SK-N-SH (cell line): ENCODE measurements at regions not wholly inside any gene's neighbourhood (a gene's known extent, or its start where the extent isn't known, plus 50 kb on each side); places are given as distances from the start of the nearest gene placed in this dataset.

ENCODE experiments used
- CTCF ChIA-PET: fragments of 300-600, 350-600 bp; formaldehyde crosslinking; extraction: SDS; loops from one replicate; lab custom pipeline; 2021; lab: Yijun Ruan, JAX
- POLR2A ChIA-PET: fragments of 350-600 bp; sonication (Branson Sonifier 250); formaldehyde crosslinking; extraction: SDS; loops from one replicate; lab custom pipeline; 2020; ENCODE audit warnings: antibody characterized with exemption, inconsistent platforms; lab: Yijun Ruan, JAX
- DNase-seq: peaks from one replicate; pipeline ENCODE4 v3.0.0; 2012
- H2AFZ ChIP-seq: fragments of 200-600 bp; sonication (generic); 2 replicates; pipeline ENCODE4 v1.8.1; 2016; ENCODE audit warnings: antibody characterized with exemption, mild to moderate bottlenecking, low read depth
- H3F3A ChIP-seq: fragments of 200-600 bp; sonication (generic); replicated peaks from 2 replicates; pipeline ENCODE3; 2016; ENCODE audit warnings: antibody characterized with exemption, mild to moderate bottlenecking; ENCODE audit not compliant: insufficient read depth
- H3K27ac ChIP-seq, 2 experiments: fragments of 200-500 bp in 1 of 2; fragments of 200-600 bp in 1 of 2; sonication (Bioruptor generic) in 1 of 2; sonication (generic), shearing (Covaris generic) in 1 of 2; 2 replicates each; pipeline versions ENCODE4 v1.5.1 to v1.6.1; 2014 to 2016; ENCODE audit warnings: low read depth in 2 of 2, inconsistent platforms in 1 of 2, low read length in 1 of 2, mild to moderate bottlenecking in 1 of 2, mixed read lengths in 1 of 2
- H3K27me3 ChIP-seq: fragments of 200-600 bp; sonication (generic), shearing (Covaris generic); 2 replicates; pipeline ENCODE4 v1.6.1; 2016; ENCODE audit warnings: mixed run types; ENCODE audit not compliant: insufficient read depth
- H3K36me3 ChIP-seq, 2 experiments: fragments of 200-500 bp in 1 of 2; fragments of 200-600 bp in 1 of 2; sonication (Bioruptor generic) in 1 of 2; sonication (generic) in 1 of 2; replicated peaks in 1 of 2; 2 replicates each; pipeline versions ENCODE3 to v1.5.1; 2014 to 2016; ENCODE audit warnings: low read length in 1 of 2, mild to moderate bottlenecking in 1 of 2; ENCODE audit not compliant: insufficient read depth in 2 of 2, control insufficient read depth in 1 of 2
- H3K4me1 ChIP-seq, 2 experiments: fragments of 200-500 bp in 1 of 2; fragments of 200-600 bp in 1 of 2; sonication (Bioruptor generic) in 1 of 2; sonication (generic), shearing (Covaris generic) in 1 of 2; 2 replicates each; pipeline versions ENCODE4 v1.5.1 to v1.6.1; 2014 to 2016; ENCODE audit warnings: low read depth in 1 of 2, low read length in 1 of 2, mixed run types in 1 of 2; ENCODE audit not compliant: insufficient read depth in 2 of 2, control insufficient read depth in 1 of 2
- H3K4me2 ChIP-seq: fragments of 200-600 bp; sonication (generic), shearing (Covaris generic); 2 replicates; pipeline ENCODE4 v1.6.1; 2017; ENCODE audit warnings: mixed run types
- H3K4me3 ChIP-seq, 2 experiments: fragments of 200-500 bp in 1 of 2; fragments of 200-600 bp in 1 of 2; sonication (Bioruptor generic) in 1 of 2; sonication (generic), shearing (Covaris generic) in 1 of 2; 2 replicates each; pipeline versions ENCODE4 v1.5.1 to v1.8.1; 2014 to 2016; ENCODE audit warnings: low read depth in 2 of 2, inconsistent platforms in 1 of 2, low read length in 1 of 2, mild to moderate bottlenecking in 1 of 2, mixed read lengths in 1 of 2, moderate library complexity in 1 of 2
- H3K79me2 ChIP-seq: fragments of 200-600 bp; sonication (generic); 2 replicates; pipeline ENCODE4 v1.8.1; 2017; ENCODE audit warnings: mild to moderate bottlenecking; ENCODE audit not compliant: insufficient read depth
- H3K9ac ChIP-seq: fragments of 200-600 bp; sonication (generic); 2 replicates; pipeline ENCODE4 v1.6.1; 2017; ENCODE audit warnings: mixed run types
- H3K9me2 ChIP-seq: fragments of 200-600 bp; sonication (generic); 2 replicates; pipeline ENCODE4 v1.6.1; 2017; ENCODE audit warnings: mixed run types
- H3K9me3 ChIP-seq: fragments of 200-600 bp; sonication (generic); 2 replicates; pipeline ENCODE4 v1.6.1; 2017; ENCODE audit warnings: mixed run types, mild to moderate bottlenecking, moderate library complexity
- H4K20me1 ChIP-seq: fragments of 200-600 bp; sonication (generic); 2 replicates; pipeline ENCODE4 v1.6.1; 2017; ENCODE audit warnings: mild to moderate bottlenecking, mixed run types; ENCODE audit not compliant: insufficient read depth
- EZH2phosphoT487 ChIP-seq: fragments of 200-600 bp; sonication (generic); IDR thresholded peaks from 2 replicates; pipeline ENCODE4 v1.6.1; 2017; ENCODE audit warnings: low read depth, mixed run types, mild to moderate bottlenecking, antibody characterized with exemption, moderate library complexity, borderline replicate concordance
- FOSL2 ChIP-seq: IDR thresholded peaks from 2 replicates; pipeline ENCODE4 v1.4.0; 2012; ENCODE audit warnings: low read depth, mild to moderate bottlenecking, moderate library complexity, borderline replicate concordance
- FOXM1 ChIP-seq: IDR thresholded peaks from 2 replicates; pipeline ENCODE4 v1.4.0; 2012; ENCODE audit warnings: low read depth, mild to moderate bottlenecking
- JUND ChIP-seq: IDR thresholded peaks from 2 replicates; pipeline ENCODE4 v1.4.0; 2012
- MAX ChIP-seq: IDR thresholded peaks from 2 replicates; pipeline ENCODE4 v1.4.0; 2012; ENCODE audit warnings: low read depth
- MEF2A ChIP-seq: IDR thresholded peaks from 2 replicates; pipeline ENCODE4 v1.4.0; 2012; ENCODE audit warnings: low read depth, borderline replicate concordance
- POLR2AphosphoS5 ChIP-seq: IDR thresholded peaks from 2 replicates; pipeline ENCODE4 v1.6.1; 2012; ENCODE audit warnings: low read depth, low read length
- RAD21 ChIP-seq: IDR thresholded peaks from 2 replicates; pipeline ENCODE4 v1.6.1; 2012; ENCODE audit warnings: mild to moderate bottlenecking, low read length
- REST ChIP-seq: IDR thresholded peaks from 2 replicates; pipeline ENCODE4 v1.6.1; 2012; ENCODE audit warnings: mild to moderate bottlenecking, low read depth, low read length, moderate library complexity
- SMC3 ChIP-seq: IDR thresholded peaks from 2 replicates; pipeline ENCODE4 v1.6.1; 2012; ENCODE audit warnings: low read depth, low read length, improper control_type of control experiment
- TEAD4 ChIP-seq: IDR thresholded peaks from 2 replicates; pipeline ENCODE4 v1.4.0; 2012; ENCODE audit warnings: mild to moderate bottlenecking, borderline replicate concordance; ENCODE audit not compliant: insufficient read depth
- YY1 ChIP-seq: IDR thresholded peaks from 2 replicates; pipeline ENCODE4 v1.4.0; 2012; ENCODE audit warnings: low read depth, mild to moderate bottlenecking
- WGBS: methylation state at CpG from one replicate; pipeline ENCODE4 v1.1.6; 2017; ENCODE audit warnings: low lambda C conversion rate; 5-methylcytosine and 5-hydroxymethylcytosine counted together
- TF ChIP-seq, protein P1 (sequence below): IDR thresholded peaks from 2 replicates; pipeline ENCODE4; 2012
- TF ChIP-seq, protein P2 (sequence below): IDR thresholded peaks from 2 replicates; pipeline ENCODE4 v1.4.0; 2012; ENCODE audit warnings: low read depth, borderline replicate concordance
- TF ChIP-seq, protein P3 (sequence below): IDR thresholded peaks from 2 replicates; pipeline ENCODE4 v1.4.0; 2012; ENCODE audit warnings: low read depth, borderline replicate concordance
- TF ChIP-seq, protein P4 (sequence below): fragments of 200-600 bp; sonication (generic); IDR thresholded peaks from 2 replicates; pipeline ENCODE4 v1.6.1; 2017; ENCODE audit warnings: antibody characterized with exemption, mild to moderate bottlenecking, moderate library complexity
- TF ChIP-seq, protein P5 (sequence below): fragments of 150-350 bp; IDR thresholded peaks from 2 replicates; pipeline ENCODE4 v1.6.1; 2017; ENCODE audit warnings: antibody characterized with exemption, low read length, low read depth, borderline replicate concordance

GRCh38 chr10:6817770-6818169, 237.7 kb upstream of the PRKCQ start:
- H3K27me3 ChIP-seq = no peaks in the 10 kb centered on the region; the same call in 1 of the 2 replicates
- no peak for TF ChIP-seq EZH2phosphoT487
- TF ChIP-seq JUND = no peak
- TF ChIP-seq MAX = no peak
- no peak for TF ChIP-seq FOXM1
- TF ChIP-seq RAD21 = no peak
- no peak for TF ChIP-seq TEAD4
- 36% methylated on average over 4 of the region's 4 CpGs for WGBS
- H4K20me1 ChIP-seq = no peaks in the 10 kb centered on the region
- no peak overlapping the region for H2AFZ ChIP-seq
- no peaks in the 10 kb centered on the region for H3K4me1 ChIP-seq
- H3K4me2 ChIP-seq = no peak overlapping the region
- DNase-seq = no peak
- H3K79me2 ChIP-seq = no peaks in the 10 kb centered on the region
- ChIA-PET CTCF (interaction anchor here (0.6 kb wide), 1 partner anchor 516 kb away, joined by 3 read pairs; no protein-coding TSS in a partner anchor), POLR2A (no interaction called here)
- H3K9ac ChIP-seq = no peak overlapping the region
- H3K4me3 ChIP-seq = no peak overlapping the region
- no peaks in the 10 kb centered on the region for H3K36me3 ChIP-seq
- H3K9me3 ChIP-seq = no peaks in the 10 kb centered on the region
- H3K27ac ChIP-seq = no peak overlapping the region
- H3F3A ChIP-seq = no peaks in the 10 kb centered on the region
- no peaks in the 10 kb centered on the region for H3K9me2 ChIP-seq

GRCh38 chr10:6815346-6815745, 235.3 kb upstream of the PRKCQ start:
- no peaks in the 10 kb centered on the region for H3K9me3 ChIP-seq
- no peaks in the 10 kb centered on the region for H3K9me2 ChIP-seq
- no peak overlapping the region for H2AFZ ChIP-seq
- H3K9ac ChIP-seq = no peak overlapping the region
- no peaks in the 10 kb centered on the region for H3K79me2 ChIP-seq
- DNase-seq = no peak
- H3K36me3 ChIP-seq = no peaks in the 10 kb centered on the region
- no peaks in the 10 kb centered on the region for H3F3A ChIP-seq
- no peak overlapping the region for H3K27ac ChIP-seq
- no peak overlapping the region for H3K4me3 ChIP-seq
- no peaks in the 10 kb centered on the region for H3K4me1 ChIP-seq
- 47% methylated on average over 3 of the region's 3 CpGs for WGBS
- H3K27me3 ChIP-seq = no peaks in the 10 kb centered on the region; the same call in 1 of the 2 replicates
- H3K4me2 ChIP-seq = no peak overlapping the region
- no peaks in the 10 kb centered on the region for H4K20me1 ChIP-seq
- ChIA-PET CTCF (interaction anchor here (0.8 to 1.1 kb wide), 2 partner anchors 28 to 148 kb away, joined by 3 read pairs; no protein-coding TSS in a partner anchor), POLR2A (no interaction called here)
- TF ChIP-seq POLR2AphosphoS5 (no peak), FOSL2 (no peak), MEF2A (no peak), RAD21 (no peak), SMC3 (no peak), TEAD4 (no peak), MAX (no peak), YY1 (no peak), REST (no peak)
- TF ChIP-seq, protein P1, sequence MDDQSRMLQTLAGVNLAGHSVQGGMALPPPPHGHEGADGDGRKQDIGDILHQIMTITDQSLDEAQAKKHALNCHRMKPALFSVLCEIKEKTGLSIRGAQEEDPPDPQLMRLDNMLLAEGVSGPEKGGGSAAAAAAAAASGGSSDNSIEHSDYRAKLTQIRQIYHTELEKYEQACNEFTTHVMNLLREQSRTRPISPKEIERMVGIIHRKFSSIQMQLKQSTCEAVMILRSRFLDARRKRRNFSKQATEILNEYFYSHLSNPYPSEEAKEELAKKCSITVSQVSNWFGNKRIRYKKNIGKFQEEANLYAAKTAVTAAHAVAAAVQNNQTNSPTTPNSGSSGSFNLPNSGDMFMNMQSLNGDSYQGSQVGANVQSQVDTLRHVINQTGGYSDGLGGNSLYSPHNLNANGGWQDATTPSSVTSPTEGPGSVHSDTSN = no peak
- TF ChIP-seq, protein P2, sequence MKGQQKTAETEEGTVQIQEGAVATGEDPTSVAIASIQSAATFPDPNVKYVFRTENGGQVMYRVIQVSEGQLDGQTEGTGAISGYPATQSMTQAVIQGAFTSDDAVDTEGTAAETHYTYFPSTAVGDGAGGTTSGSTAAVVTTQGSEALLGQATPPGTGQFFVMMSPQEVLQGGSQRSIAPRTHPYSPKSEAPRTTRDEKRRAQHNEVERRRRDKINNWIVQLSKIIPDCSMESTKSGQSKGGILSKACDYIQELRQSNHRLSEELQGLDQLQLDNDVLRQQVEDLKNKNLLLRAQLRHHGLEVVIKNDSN = no peak
- TF ChIP-seq, protein P3, sequence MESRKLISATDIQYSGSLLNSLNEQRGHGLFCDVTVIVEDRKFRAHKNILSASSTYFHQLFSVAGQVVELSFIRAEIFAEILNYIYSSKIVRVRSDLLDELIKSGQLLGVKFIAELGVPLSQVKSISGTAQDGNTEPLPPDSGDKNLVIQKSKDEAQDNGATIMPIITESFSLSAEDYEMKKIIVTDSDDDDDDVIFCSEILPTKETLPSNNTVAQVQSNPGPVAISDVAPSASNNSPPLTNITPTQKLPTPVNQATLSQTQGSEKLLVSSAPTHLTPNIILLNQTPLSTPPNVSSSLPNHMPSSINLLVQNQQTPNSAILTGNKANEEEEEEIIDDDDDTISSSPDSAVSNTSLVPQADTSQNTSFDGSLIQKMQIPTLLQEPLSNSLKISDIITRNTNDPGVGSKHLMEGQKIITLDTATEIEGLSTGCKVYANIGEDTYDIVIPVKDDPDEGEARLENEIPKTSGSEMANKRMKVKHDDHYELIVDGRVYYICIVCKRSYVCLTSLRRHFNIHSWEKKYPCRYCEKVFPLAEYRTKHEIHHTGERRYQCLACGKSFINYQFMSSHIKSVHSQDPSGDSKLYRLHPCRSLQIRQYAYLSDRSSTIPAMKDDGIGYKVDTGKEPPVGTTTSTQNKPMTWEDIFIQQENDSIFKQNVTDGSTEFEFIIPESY = no peak
- TF ChIP-seq, protein P4, sequence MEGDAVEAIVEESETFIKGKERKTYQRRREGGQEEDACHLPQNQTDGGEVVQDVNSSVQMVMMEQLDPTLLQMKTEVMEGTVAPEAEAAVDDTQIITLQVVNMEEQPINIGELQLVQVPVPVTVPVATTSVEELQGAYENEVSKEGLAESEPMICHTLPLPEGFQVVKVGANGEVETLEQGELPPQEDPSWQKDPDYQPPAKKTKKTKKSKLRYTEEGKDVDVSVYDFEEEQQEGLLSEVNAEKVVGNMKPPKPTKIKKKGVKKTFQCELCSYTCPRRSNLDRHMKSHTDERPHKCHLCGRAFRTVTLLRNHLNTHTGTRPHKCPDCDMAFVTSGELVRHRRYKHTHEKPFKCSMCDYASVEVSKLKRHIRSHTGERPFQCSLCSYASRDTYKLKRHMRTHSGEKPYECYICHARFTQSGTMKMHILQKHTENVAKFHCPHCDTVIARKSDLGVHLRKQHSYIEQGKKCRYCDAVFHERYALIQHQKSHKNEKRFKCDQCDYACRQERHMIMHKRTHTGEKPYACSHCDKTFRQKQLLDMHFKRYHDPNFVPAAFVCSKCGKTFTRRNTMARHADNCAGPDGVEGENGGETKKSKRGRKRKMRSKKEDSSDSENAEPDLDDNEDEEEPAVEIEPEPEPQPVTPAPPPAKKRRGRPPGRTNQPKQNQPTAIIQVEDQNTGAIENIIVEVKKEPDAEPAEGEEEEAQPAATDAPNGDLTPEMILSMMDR = no peak
- TF ChIP-seq, protein P5, sequence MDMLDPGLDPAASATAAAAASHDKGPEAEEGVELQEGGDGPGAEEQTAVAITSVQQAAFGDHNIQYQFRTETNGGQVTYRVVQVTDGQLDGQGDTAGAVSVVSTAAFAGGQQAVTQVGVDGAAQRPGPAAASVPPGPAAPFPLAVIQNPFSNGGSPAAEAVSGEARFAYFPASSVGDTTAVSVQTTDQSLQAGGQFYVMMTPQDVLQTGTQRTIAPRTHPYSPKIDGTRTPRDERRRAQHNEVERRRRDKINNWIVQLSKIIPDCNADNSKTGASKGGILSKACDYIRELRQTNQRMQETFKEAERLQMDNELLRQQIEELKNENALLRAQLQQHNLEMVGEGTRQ = no peak
